ENCODE measurements at regions not wholly inside any gene's neighbourhood (a gene's known extent, or its start where the extent isn't known, plus 50 kb on each side); places are given as distances from the start of the nearest gene placed in this dataset.

DNA sequence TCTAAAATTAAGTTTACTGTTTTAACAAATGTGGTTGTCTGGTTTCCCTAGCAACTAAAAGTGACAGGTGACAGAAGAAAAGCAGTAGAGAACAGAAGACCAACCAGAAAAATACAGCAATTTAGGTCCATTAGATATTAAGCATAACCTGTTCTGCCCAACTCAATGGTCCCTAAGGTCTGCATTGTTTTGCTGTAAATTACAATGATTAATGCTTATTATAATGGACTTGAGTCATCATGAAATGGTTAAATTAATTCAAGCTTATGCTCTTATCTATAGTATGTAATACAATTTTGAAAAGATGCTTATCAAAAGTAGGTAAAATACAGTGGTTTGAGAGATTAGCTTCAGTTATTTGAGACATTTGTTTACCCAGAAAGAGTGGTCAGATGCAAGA lies 378.0 kb downstream of the GRB14 start:
- TF ChIP-seq CTCF (IDR thresholded peaks at IDR 0.05 in 8 of 11, conservative IDR thresholded peaks at IDR 0.05 in 3 of 11) = no peak
- TF ChIP-seq POLR2A (IDR thresholded peaks at IDR 0.05) = no peak
- no peak for TF ChIP-seq POLR2AphosphoS5 (IDR thresholded peaks at IDR 0.05)

Data from spleen (tissue), 7 donors.